ENCODE measurements at regions not wholly inside any gene's neighbourhood (a gene's known extent, or its start where the extent isn't known, plus 50 kb on each side); places are given as distances from the start of the nearest gene placed in this dataset.

DNA sequence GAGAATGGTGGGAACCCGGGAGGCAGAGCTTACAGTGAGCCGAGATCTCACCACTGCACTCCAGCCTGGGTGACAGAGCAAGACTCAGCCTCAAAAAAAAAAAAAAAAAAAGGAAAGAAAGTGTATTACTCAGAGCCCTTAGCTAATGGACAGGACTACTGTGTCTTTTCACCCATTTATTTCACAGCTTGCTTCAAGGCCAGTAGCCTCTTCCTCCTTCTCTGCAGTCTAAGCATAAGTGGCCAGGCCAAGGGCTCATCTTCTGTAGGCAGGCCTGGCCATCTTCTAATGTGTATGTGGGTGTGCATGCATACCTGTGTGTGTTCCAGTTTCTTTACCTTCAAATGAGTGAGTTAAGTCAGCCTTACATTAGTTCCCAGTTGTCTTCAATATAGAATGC lies 94.8 kb upstream of the GDF10 start:
- TF ChIP-seq CTCF (IDR thresholded peaks at IDR 0.05), result no peak
- Histone ChIP-seq H3K4me3 (no peak overlapping the region), H3K36me3 (no peaks in the 10 kb centered on the region), H3K27me3 (no peaks in the 10 kb centered on the region), H3K9me3 (no peaks in the 10 kb centered on the region), H3K4me1 (no peaks in the 10 kb centered on the region), H3K27ac (no peak overlapping the region), H3K9ac (ENCODE audit: low read depth in 2 of 2, low read length in 2 of 2) (no peak overlapping the region)
- DNase-seq, result no peak
- intact Hi-C loops (cut with DNase I), result no loop called here

- H3K27ac ChIP-seq, result no peak overlapping the region
- no peak overlapping the region for H3K9ac ChIP-seq (ENCODE audit: low read depth in 2 of 2, low read length in 2 of 2)
- no peaks in the 10 kb centered on the region for H3K4me1 ChIP-seq
- H3K9me3 ChIP-seq, result no peaks in the 10 kb centered on the region
- no peaks in the 10 kb centered on the region for H3K27me3 ChIP-seq
- no peak overlapping the region for H3K4me3 ChIP-seq
- no peak for TF ChIP-seq CTCF (IDR thresholded peaks at IDR 0.05)
- intact Hi-C loops (cut with DNase I), result no loop called here
- no peak for DNase-seq
- H3K36me3 ChIP-seq, result no peaks in the 10 kb centered on the region
These were observed 93.3 kb upstream of the GDF10 start for GRCh38 chr10:47206449-47207280.

GRCh38 chr10:47207281-47207615 lies 92.7 kb upstream of the GDF10 start:
- Histone ChIP-seq H3K4me3 (no peak overlapping the region), H3K9ac (ENCODE audit: low read depth in 2 of 2, low read length in 2 of 2) (no peak overlapping the region), H3K27me3 (no peaks in the 10 kb centered on the region), H3K4me1 (no peaks in the 10 kb centered on the region), H3K36me3 (no peaks in the 10 kb centered on the region), H3K27ac (no peak overlapping the region), H3K9me3 (no peaks in the 10 kb centered on the region)
- TF ChIP-seq CTCF (IDR thresholded peaks at IDR 0.05), result no peak
- intact Hi-C loops (cut with DNase I), result no loop called here
- DNase-seq, result no peak

DNA sequence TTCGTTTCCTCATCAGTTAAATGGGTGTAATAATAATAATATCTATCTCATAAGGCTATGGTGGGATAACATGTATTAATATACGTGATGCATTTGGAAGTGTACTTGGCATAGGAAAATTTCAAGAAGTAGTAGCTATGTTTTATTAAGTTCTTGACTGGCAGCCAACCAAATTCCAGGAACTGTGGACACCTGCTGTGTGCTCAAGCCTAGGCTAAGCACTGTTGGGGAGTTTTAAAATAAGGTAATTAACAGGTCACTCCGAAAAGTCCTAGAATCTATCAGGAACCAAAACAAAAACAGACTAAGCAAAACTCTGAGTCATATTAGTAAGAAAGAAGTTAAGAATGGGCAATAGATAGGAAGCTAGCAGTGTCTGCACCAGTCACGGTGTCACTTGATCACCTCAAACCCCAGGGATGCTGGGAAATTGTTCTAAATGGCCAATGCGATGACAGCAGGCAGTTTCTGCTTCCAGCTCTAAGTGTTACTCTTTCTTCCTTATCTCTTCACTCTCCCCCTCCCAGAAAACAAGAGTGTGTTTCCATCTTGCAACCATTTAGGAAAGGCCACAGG lies 92.0 kb upstream of the GDF10 start:
- no peak for DNase-seq
- intact Hi-C loops (cut with DNase I), result no loop called here
- H3K4me3 ChIP-seq, result no peak overlapping the region
- no peak overlapping the region for H3K9ac ChIP-seq (ENCODE audit: low read depth in 2 of 2, low read length in 2 of 2)
- TF ChIP-seq CTCF (IDR thresholded peaks at IDR 0.05), result no peak
- H3K36me3 ChIP-seq, result no peaks in the 10 kb centered on the region
- H3K27me3 ChIP-seq, result no peaks in the 10 kb centered on the region
- H3K9me3 ChIP-seq, result no peaks in the 10 kb centered on the region
- no peaks in the 10 kb centered on the region for H3K4me1 ChIP-seq
- no peak overlapping the region for H3K27ac ChIP-seq

DNA sequence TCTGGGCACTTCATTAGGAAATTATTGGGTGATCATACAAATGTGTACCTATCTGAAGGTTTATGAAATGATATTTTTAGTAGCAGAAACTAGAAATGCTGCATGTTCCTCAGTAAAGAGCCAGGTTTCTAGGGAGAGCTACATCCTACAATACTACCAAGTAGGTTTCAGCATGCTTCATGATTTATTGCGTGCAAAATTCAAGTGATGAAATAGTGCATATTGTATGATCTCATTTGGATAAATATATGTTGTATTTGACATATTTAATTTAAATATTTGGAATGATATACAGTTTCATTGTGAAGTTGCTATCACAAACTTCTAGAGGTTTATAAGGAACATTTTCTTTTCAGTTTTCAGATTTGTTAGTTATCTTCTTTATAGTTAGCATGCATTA lies 90.5 kb upstream of the GDF10 start:
- no peaks in the 10 kb centered on the region for H3K9me3 ChIP-seq
- no peaks in the 10 kb centered on the region for H3K27me3 ChIP-seq
- H3K9ac ChIP-seq (ENCODE audit: low read depth in 2 of 2, low read length in 2 of 2), result no peak overlapping the region
- H3K4me1 ChIP-seq, result no peaks in the 10 kb centered on the region
- intact Hi-C loops (cut with DNase I), result no loop called here
- TF ChIP-seq CTCF (IDR thresholded peaks at IDR 0.05), result no peak
- no peak overlapping the region for H3K27ac ChIP-seq
- H3K36me3 ChIP-seq, result no peaks in the 10 kb centered on the region
- no peak for DNase-seq
- no peak overlapping the region for H3K4me3 ChIP-seq
